ENCODE measurements at regions not wholly inside any gene's neighbourhood (a gene's known extent, or its start where the extent isn't known, plus 50 kb on each side); places are given as distances from the start of the nearest gene placed in this dataset.
"Not testable (repeated sequence)": the region's sequence is repeated elsewhere in the genome, so short reads cannot be mapped to it uniquely, and the experiment has no call there.

- H3K36me3 ChIP-seq; H3K4me3 ChIP-seq; H3K9me3 ChIP-seq; DNase-seq; ATAC-seq; intact Hi-C loops (cut with DNase I); H3K27ac ChIP-seq; H3K27me3 ChIP-seq; H3K4me1 ChIP-seq: not testable (repeated sequence)
- 86 to 100% (median 91%) methylated on average over 2 to 12 of the region's 14 CpGs for WGBS, 4 donors
Measured at GRCh38 chr16:88184053-88184452, 198.7 kb upstream of the ZNF469 start.

DNA sequence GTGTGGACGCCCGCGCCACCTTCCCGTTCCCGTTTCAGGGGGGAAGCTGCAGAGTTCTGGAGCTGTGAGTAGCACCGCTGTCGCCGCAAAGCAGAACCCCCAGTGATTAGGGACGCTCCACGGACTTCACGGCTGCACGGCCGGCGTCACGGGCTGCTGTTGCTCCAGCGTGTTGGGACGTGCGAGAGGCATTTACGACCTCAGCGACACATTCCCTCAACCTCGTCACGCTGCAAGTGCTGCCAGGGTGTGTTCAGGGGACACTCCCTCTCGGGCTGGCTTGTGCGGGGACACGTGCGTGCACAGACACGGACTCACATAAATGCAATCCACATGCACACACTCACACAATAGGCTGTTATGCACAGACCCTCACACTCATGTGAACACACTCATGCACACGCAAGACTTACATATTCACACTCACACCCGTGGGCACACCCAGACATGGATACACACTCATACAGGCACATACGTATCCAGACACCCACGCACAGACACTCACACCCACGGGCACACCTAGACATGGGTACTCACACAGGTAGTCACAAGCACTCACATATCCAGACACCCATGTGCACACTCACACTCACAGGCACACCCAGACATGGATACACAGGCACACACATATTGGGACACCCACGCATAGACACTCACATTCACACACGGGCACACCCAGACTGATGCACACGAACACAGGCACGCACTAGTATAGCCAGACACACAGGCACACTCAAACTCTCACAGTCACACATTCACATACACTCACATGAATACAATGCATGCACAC, 198.0 kb upstream of the ZNF469 start:
- intact Hi-C loops (cut with DNase I); H3K27ac ChIP-seq; ATAC-seq; H3K9me3 ChIP-seq; DNase-seq; H3K4me3 ChIP-seq; H3K27me3 ChIP-seq; H3K36me3 ChIP-seq; H3K4me1 ChIP-seq: not testable (repeated sequence)
- WGBS, 4 donors = 90 to 94% (median 92%) methylated on average over 2 to 36 of the region's 36 CpGs

- 88 to 98% (median 93%) methylated on average over 4 to 9 of the region's 9 CpGs for WGBS, 4 donors
- H3K4me1 ChIP-seq; ATAC-seq; H3K27ac ChIP-seq; H3K9me3 ChIP-seq; H3K4me3 ChIP-seq; H3K27me3 ChIP-seq; H3K36me3 ChIP-seq; DNase-seq; intact Hi-C loops (cut with DNase I): not testable (repeated sequence)
Measured at GRCh38 chr16:88185406-88185805, 197.4 kb upstream of the ZNF469 start.

DNA sequence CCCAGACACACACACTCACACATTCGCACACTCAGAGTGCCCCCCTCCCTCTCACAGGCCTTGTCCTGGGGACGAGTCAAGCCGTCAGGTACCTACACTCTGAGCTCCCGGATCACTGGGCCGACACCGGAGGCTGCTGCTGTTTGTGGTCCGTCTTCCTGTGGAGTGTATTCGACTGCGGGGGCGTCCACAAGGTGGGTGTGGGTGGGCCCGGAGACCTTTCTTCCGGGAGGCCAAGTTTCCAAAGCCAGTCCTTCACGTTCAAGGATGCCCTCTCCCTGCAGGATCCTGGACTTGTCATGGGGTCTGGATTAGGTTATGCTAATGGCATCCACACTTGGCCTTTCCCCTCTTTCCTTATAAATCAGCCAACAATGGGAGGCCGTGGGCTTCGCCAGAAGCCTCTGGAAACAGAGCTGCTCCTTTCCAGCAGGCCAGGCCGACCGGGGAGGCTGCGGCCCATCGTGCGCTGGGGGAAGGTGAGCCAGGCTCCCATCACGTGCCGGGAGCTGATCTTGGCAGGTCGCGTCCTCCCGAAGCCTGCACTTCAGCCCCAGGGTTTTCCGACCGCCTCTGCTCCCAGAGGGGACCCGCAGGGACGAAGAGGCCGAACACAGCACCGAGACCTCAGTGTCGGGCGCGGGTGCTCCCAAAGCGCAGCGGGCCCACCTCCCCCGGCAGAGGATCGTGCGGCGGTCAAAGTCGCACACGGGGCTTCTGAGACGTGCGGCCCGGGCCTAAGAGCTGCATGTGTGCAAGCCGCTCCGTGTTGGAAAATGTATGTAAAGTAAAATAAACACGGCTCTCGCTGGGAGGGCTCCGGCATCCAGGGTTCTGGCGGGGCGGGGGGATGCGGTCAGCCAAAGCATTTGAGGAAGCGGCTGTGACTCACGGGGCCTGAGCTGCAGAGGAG, 196.5 kb upstream of the ZNF469 start:
- H3K4me1 ChIP-seq; H3K4me3 ChIP-seq; H3K27me3 ChIP-seq; H3K9me3 ChIP-seq; intact Hi-C loops (cut with DNase I); H3K27ac ChIP-seq; H3K36me3 ChIP-seq; ATAC-seq: not testable (repeated sequence)
- WGBS, 4 donors = 59 to 84% (median 69%) methylated on average over 26 to 55 of the region's 55 CpGs
- peak in 1 of 5 donors; percentile 14 for DNase-seq

DNA sequence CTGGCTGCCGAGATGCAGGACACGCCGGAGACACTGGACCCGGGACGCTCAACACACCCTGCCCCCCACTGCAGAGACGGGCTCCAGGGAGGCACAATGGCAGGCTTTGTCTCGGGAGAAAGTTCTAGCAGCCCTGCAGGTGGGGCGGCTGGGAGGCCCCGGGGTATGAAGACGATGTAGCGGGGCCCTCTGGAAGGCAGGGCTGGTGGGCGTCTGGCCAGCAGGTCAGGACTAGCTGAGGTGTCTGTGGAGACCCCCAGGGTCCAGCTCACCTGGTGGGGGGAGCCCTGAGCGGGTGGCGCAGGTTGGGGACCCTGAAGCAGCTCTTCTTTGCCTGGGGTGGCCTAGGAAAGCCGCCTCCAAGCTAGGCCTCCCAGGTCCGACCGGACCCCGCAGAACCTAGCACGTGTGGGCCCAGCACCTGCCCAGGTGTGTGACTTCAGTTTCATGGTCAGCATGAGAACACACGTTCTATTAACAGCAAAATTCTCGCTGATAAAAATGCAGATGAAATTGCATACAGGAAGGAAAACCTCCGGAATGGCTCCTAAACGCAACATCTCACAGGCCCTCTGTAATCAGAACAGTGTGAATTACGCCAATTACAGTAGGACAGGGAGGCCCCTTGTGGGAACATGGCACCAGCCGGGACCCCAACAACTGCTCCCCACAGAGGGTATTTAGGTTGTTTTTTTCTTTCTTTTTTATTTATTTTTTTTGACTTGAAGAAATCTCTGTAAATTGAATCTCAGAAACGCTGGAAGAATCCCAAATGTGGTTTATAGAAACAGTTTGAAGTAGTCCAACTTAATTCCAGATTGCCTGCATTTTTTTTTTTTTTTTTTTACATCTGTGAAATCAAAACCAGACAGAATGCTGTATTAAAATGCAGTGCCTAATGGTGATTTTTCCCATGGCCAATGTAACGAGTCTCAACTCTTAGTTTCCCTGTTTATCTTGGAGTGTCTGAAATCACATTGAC, 195.6 kb upstream of the ZNF469 start:
- H3K27ac ChIP-seq; H3K4me3 ChIP-seq; H3K4me1 ChIP-seq; intact Hi-C loops (cut with DNase I); H3K27me3 ChIP-seq; H3K9me3 ChIP-seq; H3K36me3 ChIP-seq: not testable (repeated sequence)
- 75 to 87% (median 84%) methylated on average over 8 to 21 of the region's 27 CpGs for WGBS, 4 donors
- DNase-seq = peak in 1 of 5 donors; percentile 2
- ATAC-seq = peak in 3 of 4 donors; percentile 40 to 70 (median 44)

GRCh38 chr16:88188171-88188895, 194.4 kb upstream of the ZNF469 start:
- 87 to 92% (median 88%) methylated on average over 3 to 13 of the region's 13 CpGs for WGBS, 4 donors
- H3K36me3 ChIP-seq; DNase-seq; intact Hi-C loops (cut with DNase I); H3K27me3 ChIP-seq; ATAC-seq; H3K4me3 ChIP-seq; H3K27ac ChIP-seq; H3K4me1 ChIP-seq; H3K9me3 ChIP-seq: not testable (repeated sequence)

- ATAC-seq, H3K27me3 ChIP-seq, H3K27ac ChIP-seq, H3K4me1 ChIP-seq, H3K36me3 ChIP-seq, H3K4me3 ChIP-seq, H3K9me3 ChIP-seq: not testable (repeated sequence)
- DNase-seq = peak in 1 of 5 donors; percentile 5
- intact Hi-C loops (cut with DNase I) = loop anchor here in 3 of 10 donors (10.0 kb wide), 2 partner anchors 244 to 334 kb away; no protein-coding TSS in a partner anchor
- 34 to 67% (median 61%) methylated on average over 1 to 3 of the region's 3 CpGs for WGBS, 4 donors
Measured at GRCh38 chr16:88190592-88191095, 192.1 kb upstream of the ZNF469 start.

DNA sequence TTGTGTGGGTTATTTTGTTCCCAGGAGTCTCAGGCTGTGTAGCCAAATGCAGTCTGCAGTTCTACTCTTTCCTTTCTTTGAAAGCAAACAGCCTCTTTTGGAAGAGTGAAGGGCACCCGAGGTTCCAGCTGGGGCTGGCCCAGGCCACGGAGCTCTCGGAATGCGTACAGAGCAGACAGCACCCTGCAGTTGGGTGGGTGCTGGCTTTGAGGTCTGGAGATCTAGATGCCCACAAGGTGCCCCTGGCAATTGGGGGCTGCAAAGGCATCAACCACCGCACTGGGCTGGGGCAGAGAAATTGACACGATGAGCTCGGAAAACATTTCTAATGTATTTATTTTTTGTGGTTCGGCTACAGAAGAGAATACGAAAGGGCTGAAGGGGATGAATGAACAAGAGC, 191.6 kb upstream of the ZNF469 start:
- not testable (repeated sequence) for H3K36me3 ChIP-seq, H3K27me3 ChIP-seq, H3K4me3 ChIP-seq, H3K27ac ChIP-seq, H3K4me1 ChIP-seq, ATAC-seq, H3K9me3 ChIP-seq
- peak in 1 of 5 donors; percentile 11 for DNase-seq
- 87 to 94% (median 88%) methylated on average over 9 of the region's 9 CpGs for WGBS, 4 donors
- intact Hi-C loops (cut with DNase I) = loop anchor here in 3 of 10 donors (10.0 kb wide), 2 partner anchors 244 to 334 kb away; no protein-coding TSS in a partner anchor
